Middle frontal gyrus (tissue), 1 donor: ENCODE measurements at regions not wholly inside any gene's neighbourhood (a gene's known extent, or its start where the extent isn't known, plus 50 kb on each side); places are given as distances from the start of the nearest gene placed in this dataset.

Experiments
- DNase-seq: peaks from one replicate; pipeline ENCODE4 v3.0.0-alpha.2; 2015; ENCODE audit warnings: low spot score; ENCODE audit errors: extremely low spot score

- no peak for DNase-seq
Observed at GRCh38 chrY:7261254-7261653, 349.7 kb upstream of the AMELY start.

DNA sequence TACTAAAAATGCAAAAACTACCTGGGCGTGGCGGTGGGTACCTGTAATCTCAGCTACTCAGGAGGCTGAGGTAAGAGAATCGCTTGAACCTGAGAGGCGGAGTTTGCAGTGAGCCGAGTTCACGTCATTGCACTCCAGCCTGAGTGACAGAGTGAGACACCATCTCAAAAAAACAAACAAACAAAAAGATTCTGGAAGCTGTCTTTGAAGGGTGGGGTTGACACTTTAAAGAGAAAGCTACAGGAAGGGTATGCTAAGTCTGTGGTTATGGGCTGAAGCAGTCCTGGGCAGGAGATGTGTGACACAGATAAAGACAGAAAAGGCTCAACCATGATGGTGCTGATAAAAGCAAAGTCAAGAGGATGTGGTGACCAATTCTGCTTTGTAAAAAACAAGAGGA is 328.5 kb upstream of the AMELY start:
- no peak for DNase-seq

DNA sequence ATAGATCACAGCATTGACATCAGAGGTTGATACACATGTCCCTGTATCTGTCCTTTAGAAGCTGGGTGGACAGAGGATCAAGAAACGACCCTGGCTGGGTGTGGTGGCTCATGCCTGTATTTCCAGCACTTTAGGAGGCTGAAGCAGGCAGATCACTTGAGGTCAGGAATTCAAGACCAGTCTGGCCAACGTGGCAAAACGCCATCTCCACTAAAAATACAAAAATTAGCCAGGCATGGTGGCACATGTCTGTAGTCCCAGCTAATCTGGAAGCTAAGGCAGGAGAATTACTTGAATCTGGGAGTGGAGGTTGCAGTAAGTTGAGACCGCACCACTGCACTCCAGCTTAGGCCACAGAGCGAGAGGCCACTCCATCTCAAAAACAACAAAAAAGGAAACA is 300.4 kb upstream of the AMELY start:
- DNase-seq: no peak

DNA sequence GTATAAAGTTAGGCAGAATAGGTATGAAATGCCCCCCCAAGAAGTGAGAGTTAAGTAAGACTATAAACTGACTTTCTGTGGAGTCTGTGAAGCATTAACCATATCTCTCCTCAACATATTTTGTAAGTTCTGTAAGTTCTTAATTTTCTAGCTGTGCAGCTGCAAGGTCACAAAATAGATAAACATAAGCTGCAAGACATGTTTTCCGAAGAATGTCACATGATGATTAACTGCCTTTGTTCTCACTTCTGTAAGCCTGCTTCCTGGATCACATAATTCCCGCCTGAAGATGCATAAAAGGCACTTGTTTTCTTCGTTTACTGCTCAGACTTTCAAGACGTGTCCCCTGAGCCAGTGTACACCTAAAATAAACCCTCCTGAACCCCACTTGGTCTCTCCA is 292.9 kb upstream of the AMELY start:
- no peak for DNase-seq

GRCh38 chrY:7182591-7182990 is 271.0 kb upstream of the AMELY start:
- DNase-seq: no peak

GRCh38 chrY:7177631-7178030 is 266.1 kb upstream of the AMELY start:
- no peak for DNase-seq

- DNase-seq: no peak
Observed at GRCh38 chrY:7169475-7169874, 257.9 kb upstream of the AMELY start.

DNA sequence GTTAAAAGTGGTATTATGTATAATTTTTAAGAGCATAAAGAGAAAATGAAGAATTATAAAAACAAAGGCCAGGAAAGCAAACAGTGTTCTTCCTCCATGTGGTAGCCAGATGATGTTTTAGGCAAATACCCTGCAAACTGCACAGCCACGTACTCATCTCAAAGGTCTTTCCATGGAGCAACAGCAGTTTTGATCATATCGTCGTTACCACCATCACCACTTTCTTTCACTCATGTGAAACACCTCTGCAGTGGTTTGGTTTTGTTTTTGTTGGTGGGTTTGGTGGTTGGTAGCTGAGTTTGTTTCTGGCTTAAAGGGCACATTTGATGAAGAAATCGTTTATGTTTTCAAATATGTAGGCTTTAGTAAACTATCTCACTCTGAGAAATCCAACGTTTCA is 229.9 kb upstream of the AMELY start:
- DNase-seq: no peak
